LHCN-M2 (cell line): ENCODE measurements at regions not wholly inside any gene's neighbourhood (a gene's known extent, or its start where the extent isn't known, plus 50 kb on each side); places are given as distances from the start of the nearest gene placed in this dataset.
"Not testable (repeated sequence)": the region's sequence is repeated elsewhere in the genome, so short reads cannot be mapped to it uniquely, and the experiment has no call there.

Source experiments
- DNase-seq: peaks from one replicate; pipeline ENCODE4 v3.0.0-alpha.2; 2012; ENCODE audit warnings: low read depth

GRCh38 chr10:50997461-50997860, 76.8 kb upstream of the PRKG1 start:
- DNase-seq, result no peak

GRCh38 chr10:50999163-50999562, 75.1 kb upstream of the PRKG1 start:
- no peak for DNase-seq

DNA sequence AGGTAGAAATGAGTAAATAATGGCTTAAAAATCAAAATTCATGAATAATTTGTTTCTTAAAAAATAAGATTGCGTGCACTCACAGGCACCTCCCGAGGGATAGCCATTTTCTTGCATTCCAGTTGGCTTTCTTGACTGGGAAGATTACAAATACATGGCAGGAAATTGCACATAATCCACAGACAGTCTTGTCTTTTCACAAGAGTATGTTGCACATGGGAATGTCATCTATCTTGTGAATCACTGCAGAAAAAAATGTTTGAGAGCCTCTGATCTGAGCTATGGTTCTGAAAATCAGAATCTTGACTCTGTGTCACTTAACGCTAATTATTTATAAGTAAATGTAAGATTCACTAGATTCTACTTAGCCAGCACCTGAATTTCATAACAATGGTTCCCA, 74.1 kb upstream of the PRKG1 start:
- DNase-seq, result peak; percentile 73

GRCh38 chr10:51000976-51001375, 73.3 kb upstream of the PRKG1 start:
- DNase-seq, result peak; percentile 42

GRCh38 chr10:51001587-51001986, 72.7 kb upstream of the PRKG1 start:
- DNase-seq, result peak; percentile 33

DNA sequence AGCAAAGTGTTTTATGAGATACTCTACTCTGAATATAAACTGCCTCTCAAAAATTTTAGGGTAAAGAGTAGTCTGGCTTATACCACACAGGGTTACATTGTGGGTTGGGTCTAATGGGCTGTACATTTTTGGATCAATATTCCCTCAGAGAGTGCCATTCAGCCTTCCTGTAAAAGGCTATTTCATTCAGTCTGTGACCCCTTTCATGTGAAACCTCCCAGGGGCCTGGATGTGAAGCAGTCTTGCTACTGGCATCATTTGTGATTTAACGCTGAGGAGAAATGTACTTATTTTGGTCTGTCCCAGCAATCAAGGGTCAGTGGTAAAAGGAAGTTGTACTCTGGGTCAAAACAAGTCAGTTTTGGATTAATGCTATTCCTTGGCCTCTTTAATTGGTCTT, 71.8 kb upstream of the PRKG1 start:
- DNase-seq, result no peak

- no peak for DNase-seq
Observed at GRCh38 chr10:51004776-51005175, 69.5 kb upstream of the PRKG1 start.

DNA sequence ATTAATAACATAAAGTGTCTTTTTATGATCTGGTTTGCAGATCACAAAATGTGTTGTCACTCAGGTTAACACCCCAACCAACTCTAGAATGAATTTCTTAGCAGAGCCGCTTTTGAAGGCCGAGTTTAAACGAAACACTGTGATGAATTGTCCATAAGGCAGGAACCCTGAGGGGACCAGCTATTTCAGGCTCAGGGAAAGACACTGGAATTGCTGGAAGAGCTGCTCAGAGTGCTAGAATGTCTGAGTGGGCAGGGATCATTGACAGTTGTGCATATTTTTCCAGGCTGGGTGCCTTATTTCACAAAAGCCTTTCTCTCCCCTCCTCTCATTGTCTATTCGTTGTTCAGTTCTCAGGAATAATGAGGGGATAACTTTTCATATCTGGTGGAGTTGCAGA, 68.7 kb upstream of the PRKG1 start:
- DNase-seq, result no peak

- DNase-seq, result no peak
Observed at GRCh38 chr10:51006686-51007085, 67.6 kb upstream of the PRKG1 start.

- DNase-seq, result peak; percentile 34
Observed at GRCh38 chr10:51007781-51008180, 66.5 kb upstream of the PRKG1 start.

DNA sequence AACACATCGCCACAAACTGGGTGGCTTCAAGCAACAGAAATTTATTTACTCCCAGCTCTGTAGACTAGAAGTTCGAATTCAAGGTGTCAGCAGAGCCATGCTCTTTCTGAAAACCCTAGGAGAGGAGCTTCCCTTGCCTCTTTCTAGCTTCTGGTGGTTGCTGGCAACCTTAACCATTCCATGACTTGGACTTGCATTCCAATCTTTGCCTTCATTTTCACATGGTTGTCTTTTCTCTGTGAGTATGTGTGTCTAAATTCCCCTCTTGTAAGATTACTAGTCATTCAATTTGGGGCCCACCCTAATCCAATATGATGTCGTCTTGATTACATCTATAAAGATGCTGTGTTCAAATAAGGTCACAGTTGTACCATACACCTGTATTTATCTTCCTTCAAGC, 65.9 kb upstream of the PRKG1 start:
- no peak for DNase-seq

GRCh38 chr10:51010977-51011376, 63.3 kb upstream of the PRKG1 start:
- peak; percentile 46 for DNase-seq

DNA sequence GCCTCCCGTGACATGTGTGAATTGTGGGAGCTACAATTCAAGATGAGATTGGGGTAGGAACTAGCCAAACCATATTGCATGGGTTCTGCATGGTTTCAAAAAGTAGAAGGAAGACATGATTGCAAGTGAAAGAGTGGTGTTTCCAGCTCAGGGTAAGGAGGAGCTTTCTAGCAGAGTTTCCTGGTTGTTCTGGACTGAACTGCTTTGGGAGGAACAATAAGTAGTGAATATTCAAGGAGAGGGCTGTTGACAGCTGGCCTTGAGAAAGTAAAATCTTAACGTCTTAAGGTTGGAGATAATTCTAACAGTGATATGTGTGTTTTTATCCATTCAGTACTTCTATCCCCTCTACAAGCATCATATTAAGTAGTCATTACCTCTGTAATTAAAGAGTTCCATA, 62.2 kb upstream of the PRKG1 start:
- no peak for DNase-seq

- peak; percentile 25 for DNase-seq
Observed at GRCh38 chr10:51014680-51015389, 59.5 kb upstream of the PRKG1 start.

GRCh38 chr10:51015390-51015754, 58.9 kb upstream of the PRKG1 start:
- DNase-seq, result not testable (repeated sequence)

- no peak for DNase-seq
Observed at GRCh38 chr10:51020200-51020599, 54.1 kb upstream of the PRKG1 start.

DNA sequence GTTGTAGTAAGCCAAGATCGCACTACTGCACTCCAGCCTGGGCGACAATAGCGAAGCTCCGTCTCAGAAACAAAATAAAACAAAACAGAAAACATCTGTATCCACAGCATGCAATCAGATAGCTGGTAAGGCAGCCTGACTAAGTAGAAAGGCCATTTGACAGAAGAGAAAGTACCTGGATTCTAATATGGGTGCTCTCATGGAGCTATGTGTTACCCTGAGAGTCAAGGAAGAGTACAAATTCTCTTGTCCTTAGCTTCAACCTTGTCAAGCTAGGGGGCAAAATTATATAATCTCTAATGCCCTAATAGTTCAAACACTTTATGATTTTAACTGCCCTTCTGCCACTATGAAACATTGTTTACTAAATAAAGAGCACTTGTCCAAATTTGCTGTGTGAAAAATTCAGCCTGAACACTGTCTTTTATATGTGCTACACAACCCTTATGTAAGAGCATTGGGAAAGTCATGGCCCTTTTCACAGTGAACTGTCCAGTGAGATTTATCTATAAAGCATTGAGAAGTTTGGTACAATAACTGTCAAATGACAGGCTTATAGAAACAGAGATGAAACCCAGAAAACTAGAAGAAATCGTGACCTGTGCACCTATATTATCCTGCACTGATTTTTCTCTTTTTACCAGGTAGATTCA, 51.2 kb upstream of the PRKG1 start:
- no peak for DNase-seq

- DNase-seq, result no peak
Observed at GRCh38 chr10:51023636-51024035, 50.7 kb upstream of the PRKG1 start.
